Lung (tissue), 11 donors: ENCODE measurements at regions not wholly inside any gene's neighbourhood (a gene's known extent, or its start where the extent isn't known, plus 50 kb on each side); places are given as distances from the start of the nearest gene placed in this dataset.

Experiments
- ATAC-seq: fragments of 200-7000 bp; cut with Tn5 transposase; one replicate; pipeline ENCODE4 v1.9.1; 2020; ENCODE audit warnings: moderate number of reproducible peaks; ENCODE audit not compliant: insufficient read depth, low FRiP score
- DNase-seq, 3 donors: peaks; one replicate each; pipeline ENCODE4 v3.0.0-alpha.2; 2013 to 2017
- H3K27ac ChIP-seq, 2 donors: one replicate each; pipeline ENCODE4 v1.5.1; 2013; ENCODE audit warnings: mild to moderate bottlenecking in 2 of 2, moderate library complexity in 2 of 2, control low read depth in 1 of 2, inconsistent platforms in 1 of 2, low read depth in 1 of 2, low read length in 1 of 2
- H3K27me3 ChIP-seq, 3 donors: one replicate each; pipeline ENCODE4 v1.5.1; 2013; ENCODE audit warnings: low read length in 2 of 3; ENCODE audit not compliant: control insufficient read depth in 3 of 3, insufficient read depth in 3 of 3
- H3K36me3 ChIP-seq, 4 donors: one replicate each; pipeline ENCODE4 v1.5.1; 2013; ENCODE audit warnings: low read length in 4 of 4, mild to moderate bottlenecking in 1 of 4, moderate library complexity in 1 of 4; ENCODE audit not compliant: control insufficient read depth in 4 of 4, insufficient read depth in 4 of 4
- H3K4me1 ChIP-seq, 5 donors: one replicate each; pipeline ENCODE4 v1.5.1; 2013; ENCODE audit warnings: low read length in 5 of 5, mild to moderate bottlenecking in 2 of 5, moderate library complexity in 1 of 5; ENCODE audit not compliant: control insufficient read depth in 5 of 5, insufficient read depth in 5 of 5
- H3K4me3 ChIP-seq: one replicate; pipeline ENCODE4 v1.5.1; 2013; ENCODE audit warnings: mild to moderate bottlenecking, control low read depth, moderate library complexity
- H3K9ac ChIP-seq, 2 donors: one replicate each; pipeline ENCODE4 v1.5.1; 2013; ENCODE audit warnings: low read length in 2 of 2, control low read depth in 1 of 2; ENCODE audit not compliant: insufficient read depth in 1 of 2
- H3K9me3 ChIP-seq, 4 donors: one replicate each; pipeline ENCODE4 v1.5.1; 2013; ENCODE audit warnings: low read length in 3 of 4, mild to moderate bottlenecking in 1 of 4, moderate library complexity in 1 of 4; ENCODE audit not compliant: control insufficient read depth in 4 of 4, insufficient read depth in 3 of 4
- WGBS, 2 donors: extraction: QIAGEN DNeasy Blood & Tissue Kit; methylation state at CpG; one replicate each; pipeline ENCODE4 v1.1.7; 2013; 5-methylcytosine and 5-hydroxymethylcytosine counted together
- TF ChIP-seq, protein P1 (sequence below): IDR thresholded peaks from 2 replicates; pipeline ENCODE4 v1.5.1; 2012; ENCODE audit warnings: mild to moderate bottlenecking; ENCODE audit errors: control extremely low read depth, extremely low read depth
- donor health status: control.
- donor health status: control.
- donor health status: Bipolar disorder and iron deficiency.
- donor health status: healthy.
- donor health status: DM: yes; HTN: yes; CAD: no.

DNA sequence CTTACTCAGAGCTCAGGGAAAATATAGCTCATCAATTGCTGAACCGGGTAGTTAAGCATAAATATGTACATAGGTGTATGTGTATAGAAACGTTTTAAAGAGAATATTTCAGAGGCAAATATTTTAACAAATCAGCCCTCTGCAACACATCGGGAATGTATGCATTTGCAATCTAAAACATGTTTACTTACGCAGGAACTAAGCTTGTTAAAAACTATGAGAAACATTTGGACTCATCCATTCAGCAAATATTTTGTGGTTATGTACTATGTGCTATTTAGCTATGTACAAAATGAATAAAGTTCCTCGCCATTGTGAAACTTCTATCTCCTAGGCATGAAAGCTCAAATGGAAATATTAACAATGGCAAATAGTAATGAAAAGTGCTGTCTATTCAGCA is 469.9 kb downstream of the ARHGEF28 start:
- Histone ChIP-seq H3K27ac (no peak overlapping the region), H3K36me3 (no peaks in the 10 kb centered on the region), H3K27me3 (no peaks in the 10 kb centered on the region), H3K4me1 (peaks cover 0 to 32% (median 4%) of the 10 kb centered on the region in 5 donors), H3K9me3 (peaks cover 0 to 2% (median 0%) of the 10 kb centered on the region in 4 donors), H3K9ac (no peak overlapping the region), H3K4me3 (no peak overlapping the region)
- DNase-seq, result no peak
- 78 to 86% methylated on average over 5 of the region's 5 CpGs for WGBS, 2 donors
- ATAC-seq, result no peak
- TF ChIP-seq, protein P1, sequence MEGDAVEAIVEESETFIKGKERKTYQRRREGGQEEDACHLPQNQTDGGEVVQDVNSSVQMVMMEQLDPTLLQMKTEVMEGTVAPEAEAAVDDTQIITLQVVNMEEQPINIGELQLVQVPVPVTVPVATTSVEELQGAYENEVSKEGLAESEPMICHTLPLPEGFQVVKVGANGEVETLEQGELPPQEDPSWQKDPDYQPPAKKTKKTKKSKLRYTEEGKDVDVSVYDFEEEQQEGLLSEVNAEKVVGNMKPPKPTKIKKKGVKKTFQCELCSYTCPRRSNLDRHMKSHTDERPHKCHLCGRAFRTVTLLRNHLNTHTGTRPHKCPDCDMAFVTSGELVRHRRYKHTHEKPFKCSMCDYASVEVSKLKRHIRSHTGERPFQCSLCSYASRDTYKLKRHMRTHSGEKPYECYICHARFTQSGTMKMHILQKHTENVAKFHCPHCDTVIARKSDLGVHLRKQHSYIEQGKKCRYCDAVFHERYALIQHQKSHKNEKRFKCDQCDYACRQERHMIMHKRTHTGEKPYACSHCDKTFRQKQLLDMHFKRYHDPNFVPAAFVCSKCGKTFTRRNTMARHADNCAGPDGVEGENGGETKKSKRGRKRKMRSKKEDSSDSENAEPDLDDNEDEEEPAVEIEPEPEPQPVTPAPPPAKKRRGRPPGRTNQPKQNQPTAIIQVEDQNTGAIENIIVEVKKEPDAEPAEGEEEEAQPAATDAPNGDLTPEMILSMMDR, result no peak

DNA sequence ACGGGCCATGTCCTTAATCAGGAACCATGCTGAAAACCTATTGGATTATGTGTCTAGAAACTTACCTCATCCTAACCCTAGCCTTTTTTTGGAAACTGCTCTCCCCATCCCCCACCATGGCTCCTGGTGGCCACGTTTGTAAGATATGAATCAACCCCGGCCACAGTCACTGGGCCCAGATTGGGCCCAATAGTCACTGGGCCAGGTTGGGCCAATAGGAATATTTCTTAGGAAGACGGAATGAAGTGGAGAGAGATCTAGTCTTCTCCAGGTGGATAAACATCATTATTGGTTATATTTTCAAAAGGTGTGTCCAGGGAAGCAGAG is 468.7 kb downstream of the ARHGEF28 start:
- H3K9ac ChIP-seq, result no peak overlapping the region
- H3K4me1 ChIP-seq, result peaks cover 0 to 23% (median 4%) of the 10 kb centered on the region in 5 donors
- no peak overlapping the region for H3K4me3 ChIP-seq
- no peaks in the 10 kb centered on the region for H3K27me3 ChIP-seq
- no peaks in the 10 kb centered on the region for H3K36me3 ChIP-seq
- ATAC-seq (no peak), DNase-seq (no peak)
- peaks cover 0 to 2% (median 0%) of the 10 kb centered on the region in 4 donors for H3K9me3 ChIP-seq
- TF ChIP-seq, protein P1, result no peak
- no peak overlapping the region for H3K27ac ChIP-seq
- WGBS, 2 donors, result 84 to 89% methylated on average over 4 of the region's 4 CpGs

DNA sequence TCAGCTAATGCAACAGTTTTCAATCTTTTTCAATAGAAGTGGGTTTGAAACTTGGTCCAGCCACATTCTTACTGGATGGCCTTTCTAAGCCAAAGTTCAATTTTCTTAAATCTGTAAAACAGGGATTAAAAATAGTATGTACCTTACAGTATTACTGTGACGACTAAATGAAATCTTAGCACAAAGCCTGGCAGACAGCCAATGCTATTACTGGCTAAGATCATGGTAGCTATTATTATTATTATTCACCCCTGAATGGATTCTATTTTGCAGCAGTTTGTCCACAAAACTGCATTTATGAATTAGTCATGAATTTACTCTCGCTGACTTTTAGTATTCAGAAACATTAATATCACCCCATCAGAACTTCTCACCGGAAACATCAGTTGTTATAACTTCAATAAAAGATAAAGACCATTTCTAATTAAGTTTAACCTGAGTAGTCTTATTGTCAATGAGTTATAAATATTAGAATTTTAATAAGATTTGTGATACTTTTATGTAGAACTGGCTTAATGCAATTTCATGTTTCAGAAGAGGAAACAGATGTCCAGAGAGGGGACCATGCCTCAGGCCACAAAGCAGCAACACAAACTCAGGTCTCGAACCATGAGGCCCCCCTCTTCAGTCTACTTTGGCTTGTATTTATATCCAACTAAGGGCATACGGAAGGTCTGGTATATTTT is 468.2 kb downstream of the ARHGEF28 start:
- 74 to 76% methylated on average over 5 of the region's 5 CpGs for WGBS, 2 donors
- Histone ChIP-seq H3K9me3 (no peaks in the 10 kb centered on the region), H3K4me1 (peaks cover 0 to 20% (median 4%) of the 10 kb centered on the region in 5 donors), H3K4me3 (no peak overlapping the region), H3K36me3 (no peaks in the 10 kb centered on the region), H3K27me3 (no peaks in the 10 kb centered on the region), H3K9ac (no peak overlapping the region), H3K27ac (no peak overlapping the region)
- TF ChIP-seq, protein P1, result no peak
- DNase-seq (peak in 1 of 3 donors; percentile 53), ATAC-seq (no peak)

DNA sequence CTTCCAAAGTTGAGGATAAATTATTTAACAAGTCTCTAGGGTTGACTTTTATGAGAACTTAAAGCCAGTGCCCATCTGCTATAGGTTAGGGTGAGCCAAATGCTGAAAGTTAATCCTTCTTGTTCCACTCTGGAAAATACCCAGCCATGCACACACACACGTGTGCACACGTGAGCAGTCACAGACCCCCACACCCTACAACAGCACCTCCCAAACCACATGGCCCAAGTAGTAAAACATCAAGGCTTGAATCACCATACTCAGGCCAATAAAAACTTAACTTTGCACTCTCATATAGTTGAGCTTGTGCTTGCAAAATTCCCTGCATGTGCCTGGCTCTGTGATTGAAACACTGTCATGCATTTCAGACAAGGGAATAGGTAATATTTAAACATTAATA is 467.6 kb downstream of the ARHGEF28 start:
- no peak for DNase-seq
- Histone ChIP-seq H3K27me3 (no peaks in the 10 kb centered on the region), H3K27ac (no peak overlapping the region), H3K9ac (no peak overlapping the region), H3K4me3 (no peak overlapping the region), H3K4me1 (peaks cover 0 to 18% (median 4%) of the 10 kb centered on the region in 5 donors), H3K9me3 (no peaks in the 10 kb centered on the region), H3K36me3 (no peaks in the 10 kb centered on the region)
- WGBS, 2 donors, result 81 to 88% methylated on average over 2 of the region's 2 CpGs
- TF ChIP-seq, protein P1, result no peak
- ATAC-seq, result no peak
